ENCODE measurements at regions not wholly inside any gene's neighbourhood (a gene's known extent, or its start where the extent isn't known, plus 50 kb on each side); places are given as distances from the start of the nearest gene placed in this dataset.
"Not testable (repeated sequence)": the region's sequence is repeated elsewhere in the genome, so short reads cannot be mapped to it uniquely, and the experiment has no call there.

DNA sequence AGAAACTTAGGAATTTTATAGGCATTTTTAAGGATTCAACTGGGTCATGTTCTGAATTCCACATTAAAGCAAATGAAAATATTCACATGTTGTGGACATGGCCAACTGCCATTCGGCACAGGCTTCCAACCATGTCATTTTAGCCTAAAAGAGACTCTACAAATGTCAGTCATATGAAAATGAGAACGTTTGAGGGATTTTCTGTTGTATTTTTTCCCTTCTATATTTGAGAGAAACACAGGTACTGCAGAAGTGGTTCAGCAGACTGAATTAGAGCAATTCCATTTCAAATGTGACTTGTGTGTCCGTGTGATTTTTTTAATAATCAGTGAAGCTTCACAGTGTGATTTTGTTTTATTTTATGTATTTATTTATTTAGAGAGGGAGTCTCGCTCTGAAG lies 124.3 kb downstream of the TP53TG3F start:
- not testable (repeated sequence) for DNase-seq (ENCODE audit: extremely low read depth in 1 of 2, low read depth in 1 of 2)

DNA sequence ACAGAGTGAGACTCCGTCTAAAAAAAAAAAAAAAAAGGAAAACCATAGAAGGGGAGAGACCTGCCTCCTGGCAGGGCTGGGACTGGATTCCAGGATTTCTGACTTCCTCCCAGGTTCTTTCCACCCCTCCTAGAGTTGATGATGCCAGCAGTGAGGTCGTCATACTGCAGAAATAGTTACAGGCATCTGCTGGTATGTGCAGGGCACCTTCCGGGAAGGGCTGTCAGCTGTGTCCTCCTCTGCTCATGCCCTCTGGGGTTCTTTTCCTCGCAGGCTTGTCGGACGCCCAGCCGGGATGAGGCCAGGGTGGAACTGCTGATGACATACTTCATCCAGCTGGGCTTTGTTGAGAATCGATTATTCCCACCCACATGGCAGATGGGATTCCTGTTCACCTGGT lies 129.2 kb downstream of the TP53TG3F start:
- DNase-seq (ENCODE audit: extremely low read depth in 1 of 2, low read depth in 1 of 2) = not testable (repeated sequence)

DNA sequence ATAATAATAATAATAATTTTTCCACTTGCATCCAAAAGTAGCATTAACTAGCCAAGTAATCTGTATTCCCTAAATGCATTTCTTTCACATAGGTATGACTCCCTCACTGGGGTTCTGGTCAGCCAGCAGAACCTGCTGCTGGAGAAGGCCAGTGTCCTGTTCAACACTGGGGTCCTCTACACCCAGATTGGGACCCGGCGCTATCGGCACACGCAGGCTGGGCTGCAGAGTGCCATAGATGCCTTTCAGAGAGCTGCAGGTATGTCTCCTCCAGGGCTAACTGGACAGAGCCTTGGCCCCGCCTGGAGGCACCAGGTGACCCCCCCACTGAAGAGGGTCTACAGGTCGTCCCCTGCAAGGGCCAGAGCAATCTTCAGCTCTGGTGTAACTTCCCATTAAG lies 133.9 kb downstream of the TP53TG3F start:
- DNase-seq (ENCODE audit: extremely low read depth in 1 of 2, low read depth in 1 of 2) = not testable (repeated sequence)

DNA sequence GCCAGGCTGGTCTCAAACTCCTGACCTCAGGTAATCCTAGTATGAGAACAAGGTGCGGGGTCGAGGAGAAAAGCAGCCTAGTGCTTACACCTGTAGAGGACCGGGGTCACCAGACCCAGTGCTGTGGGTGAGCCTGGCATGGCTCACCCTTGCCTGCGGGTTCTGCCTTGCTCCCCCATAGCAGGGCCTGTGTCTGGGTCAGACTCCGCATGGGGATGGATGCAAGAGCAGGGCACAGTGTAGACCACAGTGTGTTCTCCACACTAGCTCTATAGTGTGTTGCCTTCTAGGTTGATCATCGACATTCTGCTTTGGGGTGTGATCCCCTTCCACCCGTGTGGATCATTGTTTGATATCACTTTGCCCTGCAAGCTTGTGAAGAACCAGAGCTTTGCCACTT lies 135.7 kb downstream of the TP53TG3F start:
- DNase-seq (ENCODE audit: extremely low read depth in 1 of 2, low read depth in 1 of 2) = not testable (repeated sequence)

DNA sequence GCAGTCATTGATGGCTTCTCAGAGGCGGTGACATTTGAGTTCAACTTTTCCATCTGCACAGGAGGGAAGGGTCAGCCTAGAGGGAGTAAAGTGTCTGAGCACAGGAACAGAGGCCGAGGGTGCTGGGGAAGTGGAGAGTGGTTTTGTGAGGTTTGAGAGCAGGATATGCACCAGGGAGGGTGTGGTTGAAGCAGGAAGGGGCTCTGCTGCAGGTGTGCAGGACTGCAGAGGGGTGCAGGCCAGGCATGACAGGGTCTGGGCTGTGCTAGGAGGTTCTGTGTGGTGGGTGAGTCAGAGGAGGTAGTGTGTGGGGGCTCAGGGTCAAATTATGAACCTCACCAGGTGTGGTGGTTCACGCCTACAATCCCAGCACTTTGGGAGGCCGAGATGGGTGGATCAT lies 141.6 kb downstream of the TP53TG3F start:
- not testable (repeated sequence) for DNase-seq (ENCODE audit: extremely low read depth in 1 of 2, low read depth in 1 of 2)

DNA sequence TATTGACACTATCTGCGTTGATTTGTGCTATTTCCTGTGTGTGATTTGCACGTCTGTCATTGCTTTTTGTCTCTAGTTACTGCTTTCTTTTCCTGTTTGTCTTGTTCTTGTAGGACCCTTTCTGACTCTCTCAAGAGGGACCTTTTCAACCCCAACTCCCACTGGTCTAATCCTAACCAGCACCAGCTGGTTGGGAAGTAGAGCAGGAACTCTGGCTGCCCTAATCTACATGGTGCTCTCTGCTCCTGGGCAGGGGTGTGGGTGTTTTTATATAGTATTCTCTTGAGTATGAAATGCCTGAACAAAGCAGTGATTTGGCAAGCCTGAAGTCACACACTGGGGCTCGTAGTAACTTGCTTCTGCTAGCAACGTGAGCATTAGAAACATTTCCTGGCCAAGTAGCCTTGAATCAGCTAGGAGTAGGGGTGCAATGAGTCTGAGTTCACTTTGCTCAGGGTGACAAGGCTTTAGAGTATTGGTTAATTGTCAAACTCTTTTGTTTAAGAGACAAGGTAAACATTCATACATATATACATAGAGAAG lies 164.2 kb downstream of the TP53TG3F start:
- DNase-seq (ENCODE audit: extremely low read depth in 1 of 2, low read depth in 1 of 2) = not testable (repeated sequence)

DNA sequence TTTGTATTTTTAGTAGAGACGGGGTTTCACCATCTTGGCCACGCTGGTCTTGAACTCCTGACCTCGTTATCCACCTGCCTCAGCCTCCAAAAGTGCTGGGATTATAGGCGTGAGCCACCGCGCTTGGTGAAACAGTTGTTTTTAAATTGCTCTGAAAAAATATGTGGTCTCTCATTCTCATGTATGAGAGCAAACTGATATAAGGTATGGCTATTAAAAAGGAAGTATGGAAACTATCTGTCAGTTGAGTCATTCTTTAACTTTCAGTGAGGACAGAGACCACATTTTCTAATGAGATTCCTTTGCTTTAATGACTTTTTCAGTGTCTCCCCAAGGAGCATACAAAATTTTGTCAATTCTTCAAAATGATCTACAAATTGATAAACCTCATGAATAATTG lies 169.5 kb downstream of the TP53TG3F start:
- not testable (repeated sequence) for DNase-seq (ENCODE audit: extremely low read depth in 1 of 2, low read depth in 1 of 2)

DNA sequence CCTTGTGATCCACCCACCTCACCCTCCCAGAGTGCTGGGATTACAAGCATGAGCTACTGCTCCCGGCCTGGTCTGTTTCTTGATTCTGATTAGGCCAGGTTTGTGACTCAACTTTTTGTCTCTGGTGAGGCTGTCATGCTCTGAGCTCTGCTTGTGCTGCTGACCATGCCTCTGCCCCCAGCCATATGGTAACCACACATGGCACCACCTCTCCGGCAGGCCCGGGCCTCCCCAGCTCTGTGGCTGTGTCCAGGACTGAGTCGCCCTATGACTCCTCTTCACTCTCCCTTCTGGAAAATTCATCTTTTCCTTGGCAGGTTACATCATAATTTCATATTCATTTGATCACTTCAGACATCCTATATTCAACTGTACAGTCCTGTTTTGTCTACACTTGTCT lies 172.3 kb downstream of the TP53TG3F start:
- DNase-seq (ENCODE audit: extremely low read depth in 1 of 2, low read depth in 1 of 2) = not testable (repeated sequence)

DNA sequence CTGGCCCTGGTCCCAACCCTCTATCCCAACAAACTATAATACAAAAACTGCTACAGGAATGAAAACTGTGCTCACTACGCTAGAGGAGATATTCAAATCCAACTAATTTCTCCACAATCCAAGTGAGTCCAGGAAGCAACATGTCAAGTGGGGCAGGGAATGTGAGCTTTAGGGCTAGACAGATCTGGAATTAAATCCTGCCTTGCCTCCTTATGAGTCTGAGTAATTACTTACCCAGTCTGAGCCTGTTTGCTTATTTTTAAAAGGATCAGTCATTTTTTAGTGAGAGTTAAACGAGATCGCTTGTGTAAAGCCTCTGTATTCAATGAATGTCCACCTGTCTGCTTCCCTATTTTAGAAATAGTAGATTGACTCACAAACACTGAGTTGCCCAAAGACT lies 174.6 kb downstream of the TP53TG3F start:
- not testable (repeated sequence) for DNase-seq (ENCODE audit: extremely low read depth in 1 of 2, low read depth in 1 of 2)

DNA sequence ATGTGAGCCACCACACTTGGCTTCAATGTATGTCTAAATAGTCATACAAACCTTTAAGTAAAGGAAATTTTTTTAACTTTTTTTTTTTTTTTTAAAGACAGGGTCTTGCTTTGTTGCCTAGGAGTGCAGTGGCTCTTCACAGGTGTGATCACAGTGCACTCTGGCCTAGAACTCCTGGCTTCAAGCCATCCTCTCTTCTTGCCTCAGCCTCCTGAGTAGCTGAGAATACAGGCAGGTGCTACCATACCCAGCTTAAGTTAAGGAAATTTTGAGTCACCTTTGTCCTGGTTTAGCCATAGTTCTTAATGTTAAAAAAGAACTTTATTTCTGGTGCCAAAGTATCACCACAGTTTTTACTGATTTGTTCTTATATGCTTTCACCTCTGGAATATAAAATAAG lies 177.3 kb downstream of the TP53TG3F start:
- DNase-seq (ENCODE audit: extremely low read depth in 1 of 2, low read depth in 1 of 2) = not testable (repeated sequence)

DNA sequence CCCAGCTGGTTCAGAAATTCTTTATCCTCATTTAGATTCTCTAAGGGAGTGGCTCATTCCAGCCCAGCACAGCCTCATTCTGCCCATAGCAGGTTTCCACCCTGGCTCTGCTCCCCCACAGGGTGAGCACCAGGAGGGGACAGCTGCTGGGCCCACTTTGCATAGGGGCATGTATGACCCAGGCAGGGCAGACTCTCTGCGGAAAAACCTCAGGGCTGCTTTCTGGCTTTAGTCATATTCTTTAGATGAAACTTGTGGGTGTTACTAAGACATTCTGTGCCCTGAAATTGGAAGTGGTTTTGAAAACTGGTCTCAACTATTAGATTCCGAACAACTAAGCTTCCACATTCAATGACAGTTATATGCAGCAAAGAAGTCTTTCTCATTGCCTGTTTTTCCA lies 183.9 kb downstream of the TP53TG3F start:
- DNase-seq (ENCODE audit: extremely low read depth in 1 of 2, low read depth in 1 of 2) = not testable (repeated sequence)

DNA sequence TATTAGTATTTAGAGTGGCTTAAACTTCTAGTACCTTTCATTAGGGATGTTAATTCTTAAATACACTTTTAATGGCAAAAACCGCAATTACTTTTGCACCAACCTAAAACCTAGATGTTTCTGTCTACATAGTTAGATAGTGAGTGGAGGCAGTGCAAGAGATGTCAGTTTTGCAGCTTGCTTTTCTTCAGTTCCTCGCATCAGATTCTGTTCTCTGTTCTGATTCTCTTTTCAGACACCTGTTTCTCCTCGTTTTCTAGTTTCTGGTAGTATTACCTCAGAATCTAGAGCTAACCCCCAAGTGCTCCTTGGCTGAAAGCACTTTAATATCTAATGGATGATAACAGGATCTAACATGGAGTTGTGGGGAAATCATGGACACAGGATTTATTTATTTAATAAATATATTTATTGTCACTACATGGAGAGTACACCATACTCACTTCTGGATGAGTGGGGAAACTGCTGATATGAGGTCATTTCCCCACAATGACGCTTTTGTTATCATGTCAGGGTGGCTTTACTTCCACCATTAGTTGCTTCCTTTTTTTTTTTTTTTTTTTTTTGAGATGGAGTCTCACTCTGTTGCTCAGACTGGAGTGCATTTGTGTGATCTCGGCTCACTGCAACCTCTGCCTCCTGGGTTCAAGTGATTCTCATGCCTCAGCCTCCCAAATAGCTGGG lies 184.4 kb downstream of the TP53TG3F start:
- not testable (repeated sequence) for DNase-seq (ENCODE audit: extremely low read depth in 1 of 2, low read depth in 1 of 2)

DNA sequence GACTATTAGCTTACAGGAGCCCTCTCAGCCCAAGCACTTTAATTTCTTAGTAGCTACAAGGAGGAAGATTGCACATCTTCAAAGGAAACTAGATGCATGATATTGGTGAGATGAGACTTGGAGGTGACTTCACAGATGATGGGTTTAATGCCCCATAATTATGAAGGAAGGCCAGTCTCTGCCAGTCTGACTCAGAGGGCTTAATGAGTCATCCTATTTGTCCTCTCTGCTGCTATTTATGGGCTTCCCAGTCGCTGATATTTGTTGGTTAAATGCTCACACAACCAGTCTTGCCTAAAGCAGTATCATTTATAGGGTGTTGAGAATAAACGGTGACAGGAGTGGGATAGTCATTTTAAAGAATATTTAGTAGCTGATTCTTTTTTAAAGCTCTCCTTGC lies 187.0 kb downstream of the TP53TG3F start:
- not testable (repeated sequence) for DNase-seq (ENCODE audit: extremely low read depth in 1 of 2, low read depth in 1 of 2)

DNA sequence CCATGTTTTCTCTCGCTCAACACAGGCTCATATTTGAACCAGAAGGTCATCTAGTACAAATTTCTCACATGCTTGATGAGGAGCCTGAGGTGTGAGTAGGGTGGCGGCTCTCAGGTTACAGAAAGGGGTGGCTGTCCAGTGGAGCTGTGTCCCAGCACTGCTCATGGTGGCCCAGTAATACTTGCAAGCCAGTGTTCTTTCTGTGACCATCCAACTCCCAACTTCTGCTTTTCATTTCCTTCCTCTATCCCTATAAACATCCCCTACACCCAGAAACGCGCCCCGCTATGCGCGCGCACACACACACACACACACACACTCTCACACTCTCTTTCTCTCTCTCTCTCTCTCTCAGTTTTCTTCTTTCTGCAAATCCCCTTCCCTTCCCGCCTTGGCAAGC lies 196.3 kb downstream of the TP53TG3F start:
- DNase-seq (ENCODE audit: extremely low read depth in 1 of 2, low read depth in 1 of 2) = not testable (repeated sequence)

DNA sequence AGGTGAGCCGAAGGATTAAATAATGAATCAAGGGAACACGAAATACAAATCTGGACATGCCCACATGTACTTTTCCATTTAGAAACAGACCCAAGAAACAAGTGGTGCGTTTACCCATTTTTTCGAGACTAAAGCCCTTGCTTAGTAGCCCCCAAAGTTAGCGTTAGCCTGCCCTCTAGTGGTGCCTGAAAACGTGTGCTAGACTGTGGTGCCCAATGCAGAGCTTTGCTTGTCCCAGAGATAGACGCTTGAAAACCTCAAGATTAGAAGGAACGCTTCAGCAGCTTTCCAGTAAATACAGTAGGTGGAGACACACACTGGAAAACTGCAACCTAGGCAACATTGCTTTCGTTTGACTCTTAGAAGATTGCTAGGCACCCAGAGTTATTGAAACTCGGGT lies 197.0 kb downstream of the TP53TG3F start:
- DNase-seq (ENCODE audit: extremely low read depth in 1 of 2, low read depth in 1 of 2) = not testable (repeated sequence)

DNA sequence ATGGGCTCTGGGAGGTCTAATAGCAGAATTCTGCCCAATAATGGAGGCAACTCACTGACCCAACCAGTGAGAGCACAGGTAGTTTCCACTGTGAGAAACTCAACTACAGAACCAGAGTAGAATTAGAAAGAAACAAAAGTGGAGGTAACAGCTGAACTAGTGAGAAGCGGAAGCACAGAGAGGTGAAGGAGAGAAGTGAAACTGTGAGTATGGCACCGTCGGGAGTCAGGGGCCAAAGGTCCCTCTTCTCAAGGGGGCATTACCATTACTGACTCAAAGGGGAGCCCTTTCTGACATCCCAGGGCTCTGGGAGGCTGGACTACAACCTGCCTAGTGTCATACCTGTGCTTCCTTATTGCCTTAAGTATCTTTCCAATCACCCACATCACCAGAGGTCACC lies 198.3 kb downstream of the TP53TG3F start:
- not testable (repeated sequence) for DNase-seq (ENCODE audit: extremely low read depth in 1 of 2, low read depth in 1 of 2)

DNA sequence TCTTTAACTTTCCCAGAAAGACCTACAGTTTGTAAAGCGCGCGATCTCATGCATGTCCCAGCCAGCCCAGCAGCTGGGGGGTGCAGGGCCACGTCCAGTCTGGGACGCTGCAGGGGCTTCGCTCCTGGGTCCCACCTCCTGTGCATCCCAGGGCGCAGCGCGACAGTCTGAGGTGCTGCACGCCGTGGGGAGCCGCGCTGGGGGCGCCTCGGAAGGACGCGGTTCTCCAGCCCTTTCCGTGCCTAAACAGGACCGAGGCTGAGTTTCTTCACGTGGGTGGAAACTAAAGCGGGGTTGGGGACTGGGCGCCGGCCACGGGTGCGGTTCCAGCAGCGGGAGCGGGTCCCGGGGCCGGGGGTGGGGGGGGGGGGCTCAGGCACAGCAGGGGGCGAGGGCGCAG lies 221.4 kb downstream of the TP53TG3F start:
- DNase-seq (ENCODE audit: extremely low read depth in 1 of 2, low read depth in 1 of 2) = not testable (repeated sequence)

DNA sequence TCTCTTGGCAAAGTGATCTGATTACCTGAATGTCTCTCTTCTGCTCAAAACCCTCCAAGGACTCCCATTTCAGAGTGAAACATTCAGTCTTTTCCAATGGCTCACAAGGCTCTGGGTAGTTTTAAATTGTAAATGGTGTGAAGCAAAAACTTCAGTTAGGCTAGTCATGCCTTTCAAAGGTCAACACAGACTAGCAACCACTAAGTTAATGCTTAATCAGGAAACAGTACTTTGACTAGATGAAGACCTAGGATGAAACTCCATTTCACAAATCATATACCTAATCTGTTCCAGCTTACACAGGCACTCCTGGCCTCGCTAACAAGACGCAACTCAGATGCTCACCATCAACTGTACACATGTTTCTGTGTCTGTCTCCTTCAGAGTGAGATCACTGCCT lies 240.9 kb downstream of the TP53TG3F start:
- DNase-seq (ENCODE audit: extremely low read depth in 1 of 2, low read depth in 1 of 2) = not testable (repeated sequence)

DNA sequence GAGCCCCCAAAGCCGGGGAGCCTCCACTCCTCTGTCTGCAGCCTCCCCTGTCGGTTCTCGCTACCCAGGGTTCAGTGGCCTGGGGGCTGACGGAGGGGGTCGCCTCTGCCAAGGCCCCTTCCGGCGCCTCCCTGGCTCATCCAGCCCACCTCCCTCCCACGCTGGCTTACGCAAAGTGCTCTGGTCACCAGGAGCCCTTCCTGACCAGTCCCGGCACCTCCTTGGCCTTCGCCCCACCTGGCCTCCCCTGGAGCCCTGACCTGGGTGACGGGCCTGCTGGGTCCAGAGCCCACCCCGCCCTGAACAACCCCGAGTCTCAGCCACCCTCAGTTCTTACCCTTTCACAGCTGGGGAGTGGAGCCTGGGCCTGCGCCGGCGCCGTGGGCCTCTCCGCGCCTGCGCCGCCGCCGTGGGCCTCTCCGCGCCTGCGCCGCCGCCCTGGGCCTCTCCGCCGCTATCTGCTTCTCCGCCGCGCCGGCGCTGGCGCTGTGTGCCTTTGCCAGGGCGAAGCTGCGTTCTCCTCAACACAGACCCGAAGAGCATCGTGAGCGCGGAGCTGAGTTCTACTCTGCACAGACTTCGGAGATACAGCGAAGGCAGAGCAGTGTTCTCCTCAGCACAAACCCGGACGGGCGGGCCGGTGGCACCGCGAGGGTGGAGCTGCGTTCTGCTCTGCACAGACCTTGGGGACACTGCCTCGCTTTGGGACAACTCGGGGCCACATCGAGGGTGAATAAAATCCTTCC lies 247.6 kb downstream of the TP53TG3F start:
- not testable (repeated sequence) for DNase-seq (ENCODE audit: extremely low read depth in 1 of 2, low read depth in 1 of 2)

DNA sequence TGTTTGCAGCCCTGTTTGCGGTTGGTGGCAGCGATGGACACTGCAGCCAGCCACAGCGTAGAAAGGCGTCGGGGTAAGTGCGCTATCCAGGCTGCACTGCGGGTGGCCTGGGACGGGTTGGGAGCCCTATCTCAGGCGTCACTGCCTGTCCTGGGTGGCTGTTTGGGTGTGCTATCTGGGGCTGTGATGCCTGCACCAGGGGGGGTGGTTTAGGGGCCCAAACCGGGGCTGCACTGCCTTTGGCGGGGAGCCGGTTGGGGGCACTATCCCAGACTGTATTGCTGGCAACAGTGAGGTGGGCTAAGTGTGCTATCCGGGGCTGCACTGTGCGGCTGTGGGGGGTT lies 248.2 kb downstream of the TP53TG3F start:
- not testable (repeated sequence) for DNase-seq (ENCODE audit: extremely low read depth in 1 of 2, low read depth in 1 of 2)

DNA sequence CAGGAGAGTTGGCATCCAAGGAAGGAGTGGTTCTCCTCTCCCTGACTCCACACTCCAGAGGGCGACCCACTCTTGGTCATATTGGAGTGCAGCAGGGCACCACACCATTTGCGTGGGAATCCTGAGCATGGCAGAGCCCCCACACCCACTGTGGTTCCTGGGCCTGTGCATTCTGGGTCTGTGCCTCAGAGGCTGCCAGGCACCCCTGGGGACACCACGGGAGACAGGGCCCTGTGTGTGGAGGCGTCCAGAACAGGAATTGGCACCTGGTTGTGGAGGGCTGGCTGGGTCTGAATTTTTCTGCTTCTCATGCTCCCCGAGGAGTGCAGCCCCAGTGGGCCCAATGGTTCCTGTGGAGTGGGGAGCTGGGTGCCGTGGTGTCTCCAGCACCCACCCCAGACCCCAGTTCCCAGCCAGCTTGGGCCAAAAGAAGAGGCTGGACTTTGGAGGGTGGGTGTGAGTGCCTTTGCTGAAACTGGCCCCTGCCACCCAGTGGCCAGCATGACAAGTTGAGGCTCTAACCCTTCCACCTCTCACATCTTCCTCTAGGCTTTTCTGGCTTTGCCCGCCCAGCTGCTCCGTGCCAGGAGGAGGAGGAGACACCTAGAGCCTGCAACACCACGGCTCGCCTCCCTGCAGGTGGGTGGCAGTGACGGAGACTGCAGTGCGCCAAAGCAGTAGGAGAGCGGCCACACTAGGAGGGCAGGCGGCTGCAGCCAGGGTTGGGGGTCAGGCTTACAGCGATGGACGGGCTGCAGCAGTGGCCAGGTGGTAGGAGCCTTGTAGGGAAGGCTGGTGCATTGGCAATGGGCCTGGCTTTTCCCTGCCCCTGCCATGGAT lies 250.7 kb downstream of the TP53TG3F start:
- DNase-seq (ENCODE audit: extremely low read depth in 1 of 2, low read depth in 1 of 2) = not testable (repeated sequence)

Data from stimulated activated CD8-positive, alpha-beta memory T cell treated with anti-CD3 and anti-CD28 coated beads, Interleukin-7, amount 100 ng/mL, for 48 hours (primary cell).